H9 (cell line): ENCODE measurements at regions not wholly inside any gene's neighbourhood (a gene's known extent, or its start where the extent isn't known, plus 50 kb on each side); places are given as distances from the start of the nearest gene placed in this dataset.

Experiments used
- DNase-seq: peaks from one replicate; pipeline ENCODE4 v3.0.0-alpha.2; 2017
- H2AFZ ChIP-seq: one replicate; pipeline ENCODE4 v1.6.1; 2013; ENCODE audit warnings: mild to moderate bottlenecking, low read length, control low read depth, moderate library complexity
- H2AK5ac ChIP-seq: 2 replicates; pipeline ENCODE4 v1.6.1; 2013; ENCODE audit warnings: low read length, control low read depth, mixed read lengths; ENCODE audit not compliant: insufficient read length
- H2BK120ac ChIP-seq: one replicate; pipeline ENCODE4 v1.6.1; 2013; ENCODE audit warnings: low read depth, mild to moderate bottlenecking, low read length, control low read depth, inconsistent platforms; ENCODE audit not compliant: poor library complexity, severe bottlenecking
- H2BK12ac ChIP-seq: 2 replicates; pipeline ENCODE4 v1.6.1; 2013; ENCODE audit warnings: low read length, control low read depth, mixed read lengths, low read depth; ENCODE audit not compliant: insufficient read length
- H2BK15ac ChIP-seq: 2 replicates; pipeline ENCODE4 v1.6.1; 2013; ENCODE audit warnings: low read depth, low read length, control low read depth
- H2BK20ac ChIP-seq: one replicate; pipeline ENCODE4 v1.6.1; 2013; ENCODE audit warnings: low read depth, mild to moderate bottlenecking, low read length, control low read depth, inconsistent platforms; ENCODE audit not compliant: poor library complexity, severe bottlenecking
- H2BK5ac ChIP-seq: 2 replicates; pipeline ENCODE4 v1.6.1; 2013; ENCODE audit warnings: low read length, control low read depth, mixed read lengths; ENCODE audit not compliant: insufficient read length
- H3K14ac ChIP-seq: 2 replicates; pipeline ENCODE4 v1.6.1; 2013; ENCODE audit warnings: low read length, control low read depth; ENCODE audit not compliant: insufficient read depth
- H3K18ac ChIP-seq: 2 replicates; pipeline ENCODE4 v1.6.1; 2013; ENCODE audit warnings: low read depth, mild to moderate bottlenecking, mixed read lengths, low read length, control low read depth; ENCODE audit not compliant: insufficient read length
- H3K23ac ChIP-seq: 2 replicates; pipeline ENCODE4 v1.6.1; 2013; ENCODE audit warnings: low read length, control low read depth, mixed read lengths, low read depth; ENCODE audit not compliant: insufficient read length
- H3K23me2 ChIP-seq: 2 replicates; pipeline ENCODE4 v1.6.1; 2013; ENCODE audit warnings: low read depth, mild to moderate bottlenecking, mixed read lengths, low read length, control low read depth; ENCODE audit not compliant: insufficient read length, poor library complexity, severe bottlenecking
- H3K27ac ChIP-seq: 2 replicates; pipeline ENCODE4 v1.5.1; 2013; ENCODE audit warnings: low read length, control low read depth, mixed read lengths, low read depth; ENCODE audit not compliant: insufficient read length
- H3K27me3 ChIP-seq: 2 replicates; pipeline ENCODE4 v1.6.1; 2013; ENCODE audit warnings: low read length, control low read depth, inconsistent platforms; ENCODE audit not compliant: insufficient read depth
- H3K4ac ChIP-seq: 2 replicates; pipeline ENCODE4 v1.6.1; 2013; ENCODE audit warnings: low read depth, mild to moderate bottlenecking, control low read depth, inconsistent platforms, low read length, moderate library complexity
- H3K4me1 ChIP-seq: 2 replicates; pipeline ENCODE4 v1.6.1; 2013; ENCODE audit warnings: low read length, control low read depth, inconsistent platforms; ENCODE audit not compliant: insufficient read depth
- H3K4me2 ChIP-seq: 2 replicates; pipeline ENCODE4 v1.6.1; 2013; ENCODE audit warnings: low read length, control low read depth, mixed read lengths; ENCODE audit not compliant: insufficient read length, insufficient read depth
- H3K56ac ChIP-seq: 2 replicates; pipeline ENCODE4 v1.6.1; 2013; ENCODE audit warnings: low read depth, mild to moderate bottlenecking, mixed read lengths, low read length, control low read depth; ENCODE audit not compliant: insufficient read length
- H3K79me1 ChIP-seq: 2 replicates; pipeline ENCODE4 v1.6.1; 2013; ENCODE audit warnings: low read depth, mild to moderate bottlenecking, moderate library complexity, low read length, control low read depth, inconsistent platforms; ENCODE audit not compliant: insufficient read depth, poor library complexity, severe bottlenecking
- H3K79me2 ChIP-seq: 2 replicates; pipeline ENCODE4 v1.6.1; 2013; ENCODE audit warnings: low read length, control low read depth, inconsistent platforms; ENCODE audit not compliant: insufficient read depth
- H3K9ac ChIP-seq: 2 replicates; pipeline ENCODE4 v1.6.1; 2013; ENCODE audit warnings: low read length, control low read depth, mixed read lengths; ENCODE audit not compliant: insufficient read length; ENCODE audit errors: extremely low read depth
- H3K9me3 ChIP-seq: one replicate; pipeline ENCODE4 v1.6.1; 2013; ENCODE audit warnings: low read depth, low read length, inconsistent platforms; ENCODE audit not compliant: control insufficient read depth
- H3T11ph ChIP-seq: one replicate; pipeline ENCODE4 v1.6.1; 2013; ENCODE audit warnings: mild to moderate bottlenecking, low read length, control low read depth, inconsistent platforms
- H4K20me1 ChIP-seq: one replicate; pipeline ENCODE4 v1.6.1; 2013; ENCODE audit not compliant: control insufficient read depth, insufficient read length, insufficient read depth
- H4K5ac ChIP-seq: 2 replicates; pipeline ENCODE4 v1.6.1; 2013; ENCODE audit warnings: low read depth, mild to moderate bottlenecking, mixed read lengths, low read length, control low read depth; ENCODE audit not compliant: insufficient read length
- H4K8ac ChIP-seq: replicated peaks from 2 replicates; pipeline ENCODE4 v1.6.1; 2013; ENCODE audit warnings: low read length, control low read depth, mixed read lengths, low read depth; ENCODE audit not compliant: insufficient read length
- H4K91ac ChIP-seq: 2 replicates; pipeline ENCODE4 v1.6.1; 2013; ENCODE audit warnings: low read depth, mild to moderate bottlenecking, moderate library complexity, mixed read lengths, low read length, control low read depth; ENCODE audit not compliant: insufficient read length
- H3K27ac Mint-ChIP-seq, 3 experiments: 2 replicates in 2 of 3; 3 replicates in 1 of 3; pipeline ENCODE4 v1.8.0; 2020 to 2021; ENCODE audit warnings: mixed read lengths in 3 of 3, mild to moderate bottlenecking in 1 of 3, moderate library complexity in 1 of 3
- H3K27me3 Mint-ChIP-seq: 2 replicates; pipeline ENCODE4 v1.8.0; 2021; ENCODE audit warnings: low read depth, mild to moderate bottlenecking, moderate library complexity, mixed read lengths
- H3K36me3 Mint-ChIP-seq, 3 experiments: 2 replicates in 2 of 3; 3 replicates in 1 of 3; pipeline ENCODE4 v1.8.0; 2020 to 2021; ENCODE audit warnings: low read depth in 3 of 3, mixed read lengths in 3 of 3; ENCODE audit not compliant: insufficient read depth in 1 of 3
- H3K4me1 Mint-ChIP-seq, 2 experiments: 2 replicates each; pipeline ENCODE4 v1.8.0; 2020; ENCODE audit warnings: mixed read lengths in 2 of 2
- H3K4me3 Mint-ChIP-seq, 2 experiments: 2 replicates in 1 of 2; 3 replicates in 1 of 2; pipeline ENCODE4 v1.8.0; 2020 to 2021; ENCODE audit warnings: mild to moderate bottlenecking in 2 of 2, mixed read lengths in 2 of 2, moderate library complexity in 1 of 2
- H3K9me3 Mint-ChIP-seq, 2 experiments: 2 replicates in 1 of 2; 3 replicates in 1 of 2; pipeline ENCODE4 v1.8.0; 2020; ENCODE audit warnings: mild to moderate bottlenecking in 2 of 2, mixed read lengths in 2 of 2, moderate library complexity in 1 of 2
- CTCF ChIP-seq: fragments of 200-600 bp; sonication (generic); conservative IDR thresholded peaks from 3 replicates; pipeline ENCODE4 v1.8.0; 2021; ENCODE audit warnings: antibody characterized with exemption, mild to moderate bottlenecking
- WGBS: extraction: QIAGEN DNeasy Blood & Tissue Kit; methylation state at CpG from one replicate; pipeline ENCODE4 v1.1.7; 2013; ENCODE audit warnings: missing lambda C conversion rate, low lambda C conversion rate, mixed read lengths; ENCODE audit not compliant: insufficient read length; ENCODE audit errors: extremely low coverage; 5-methylcytosine and 5-hydroxymethylcytosine counted together

- H3K23ac ChIP-seq, result no peak overlapping the region
- Mint-ChIP-seq H3K27ac (peak overlapping the region; percentile 6 to 74 (median 24); a peak in 4 of 7 replicates), H3K9me3 (no peaks in the 10 kb centered on the region), H3K36me3 (0 out of 7 replicates have a peak, but pooled peaks cover 0 to 2% (median 0%) of the 10 kb centered on the region in 3 experiments), H3K27me3 (no peaks in the 10 kb centered on the region), H3K4me3 (no peak overlapping the region), H3K4me1 (peaks cover 52 to 57% of the 10 kb centered on the region in 2 experiments)
- no peaks in the 10 kb centered on the region for H4K20me1 ChIP-seq
- no peak overlapping the region for H3K56ac ChIP-seq
- H2AFZ ChIP-seq, result peak overlapping the region; percentile 52
- H2BK12ac ChIP-seq, result no peak overlapping the region
- no peak for TF ChIP-seq CTCF
- no peaks in the 10 kb centered on the region for H3K79me1 ChIP-seq
- H2BK120ac ChIP-seq, result no peak overlapping the region
- peak overlapping the region; percentile 0 for H3K18ac ChIP-seq
- peak overlapping the region; percentile 91 for H2BK20ac ChIP-seq
- no peaks in the 10 kb centered on the region for H3K79me2 ChIP-seq
- H4K91ac ChIP-seq, result no peak overlapping the region
- H3K4ac ChIP-seq, result no peak overlapping the region
- peak overlapping the region; percentile 11 for H3K27ac ChIP-seq
- peaks cover 14% of the 10 kb centered on the region for H3K4me1 ChIP-seq
- no peak overlapping the region for H3K14ac ChIP-seq
- H3K9ac ChIP-seq, result no peak overlapping the region
- no CpG with 5 or more reads among the region's 3 CpGs for WGBS
- no peak overlapping the region for H2BK15ac ChIP-seq
- no peak overlapping the region for H3K4me2 ChIP-seq
- H2BK5ac ChIP-seq, result no peak overlapping the region
- no peak overlapping the region for H2AK5ac ChIP-seq
- no peaks in the 10 kb centered on the region for H3K23me2 ChIP-seq
- no peak overlapping the region for H3T11ph ChIP-seq
- H3K27me3 ChIP-seq, result no peaks in the 10 kb centered on the region
- H4K5ac ChIP-seq, result no peak overlapping the region
- H4K8ac ChIP-seq, result no peak overlapping the region
- no peaks in the 10 kb centered on the region for H3K9me3 ChIP-seq
- DNase-seq, result no peak
These were observed 498.2 kb downstream of the PYDC2 start for GRCh38 chr3:191958980-191959671.
